ENCODE measurements at regions not wholly inside any gene's neighbourhood (a gene's known extent, or its start where the extent isn't known, plus 50 kb on each side); places are given as distances from the start of the nearest gene placed in this dataset.

DNA sequence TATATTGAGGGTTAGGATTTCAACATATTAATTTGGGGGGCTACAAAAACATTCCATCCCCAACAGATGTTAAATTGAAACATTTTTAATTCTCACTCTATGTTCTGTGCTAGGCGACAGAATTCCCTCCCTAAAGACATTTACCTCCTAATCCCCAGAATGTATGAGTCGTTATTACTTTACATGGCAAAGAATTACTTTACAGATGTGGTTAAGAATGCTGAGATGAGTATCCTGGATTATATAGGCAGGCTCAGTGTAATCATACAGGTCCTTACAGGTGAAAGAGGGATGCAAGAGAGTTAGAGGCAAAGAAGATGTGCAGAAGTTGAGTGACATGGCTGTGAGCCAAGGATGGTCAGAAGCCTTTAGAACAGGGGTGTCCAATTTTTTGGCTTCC is 974.1 kb upstream of the ACVR2A start:
- no peak for TF ChIP-seq CTCF (conservative IDR thresholded peaks at IDR 0.05; ENCODE audit: low read depth, low read length)
- TF ChIP-seq EZH2 (IDR thresholded peaks at IDR 0.05; ENCODE audit: borderline replicate concordance, low read depth, low read length, poor library complexity, severe bottlenecking), result no peak
